ENCODE measurements at regions not wholly inside any gene's neighbourhood (a gene's known extent, or its start where the extent isn't known, plus 50 kb on each side); places are given as distances from the start of the nearest gene placed in this dataset.
A peak's percentile ranks its signal among the peaks of the same experiment; 100 is the strongest.

- Histone ChIP-seq H3K27ac (no peak overlapping the region), H3K4me3 (no peak overlapping the region), H3K4me1 (no peaks in the 10 kb centered on the region), H3K9me3 (no peaks in the 10 kb centered on the region), H3K27me3 (no peaks in the 10 kb centered on the region), H3K36me3 (no peaks in the 10 kb centered on the region)
- 86 to 88% methylated on average over 3 of the region's 3 CpGs for WGBS, 2 donors
- TF ChIP-seq CTCF (IDR thresholded peaks at IDR 0.05) (no peak), POLR2AphosphoS5 (IDR thresholded peaks at IDR 0.05) (no peak), POLR2A (IDR thresholded peaks at IDR 0.05) (no peak), EP300 (IDR thresholded peaks at IDR 0.05) (no peak)
- DNase-seq = no peak
- no peak for ATAC-seq (ENCODE audit: low FRiP score in 2 of 2)
Measured at GRCh38 chr1:93776728-93777127, 95.1 kb upstream of the BCAR3 start.

GRCh38 chr1:93775224-93775623 is 93.6 kb upstream of the BCAR3 start:
- Histone ChIP-seq H3K9me3 (no peaks in the 10 kb centered on the region), H3K27ac (no peak overlapping the region), H3K36me3 (no peaks in the 10 kb centered on the region), H3K4me3 (no peak overlapping the region), H3K27me3 (no peaks in the 10 kb centered on the region), H3K4me1 (no peaks in the 10 kb centered on the region)
- 58 to 83% methylated on average over 1 to 6 of the region's 6 CpGs for WGBS, 2 donors
- TF ChIP-seq EP300 (IDR thresholded peaks at IDR 0.05) = peak in 1 of 4 donors; percentile 5
- TF ChIP-seq POLR2AphosphoS5 (IDR thresholded peaks at IDR 0.05) = no peak
- TF ChIP-seq POLR2A (IDR thresholded peaks at IDR 0.05) = no peak
- TF ChIP-seq CTCF (IDR thresholded peaks at IDR 0.05) = no peak
- peak; percentile 55 to 87 for DNase-seq
- ATAC-seq (ENCODE audit: low FRiP score in 2 of 2) = peak; percentile 48 to 89

- no peaks in the 10 kb centered on the region for H3K27me3 ChIP-seq
- no peaks in the 10 kb centered on the region for H3K36me3 ChIP-seq
- no peak overlapping the region for H3K27ac ChIP-seq
- H3K4me3 ChIP-seq = no peak overlapping the region
- DNase-seq (no peak), ATAC-seq (ENCODE audit: low FRiP score in 2 of 2) (no peak)
- peaks cover 0 to under 1% (median 0%) of the 10 kb centered on the region in 4 donors for H3K4me1 ChIP-seq
- TF ChIP-seq POLR2AphosphoS5 (IDR thresholded peaks at IDR 0.05) (no peak), CTCF (IDR thresholded peaks at IDR 0.05) (no peak), EP300 (IDR thresholded peaks at IDR 0.05) (no peak), POLR2A (IDR thresholded peaks at IDR 0.05) (no peak)
- no peaks in the 10 kb centered on the region for H3K9me3 ChIP-seq
Measured at GRCh38 chr1:93774707-93775106, 93.1 kb upstream of the BCAR3 start.

GRCh38 chr1:93773049-93773838 is 91.6 kb upstream of the BCAR3 start:
- no peaks in the 10 kb centered on the region for H3K27me3 ChIP-seq
- no peak for ATAC-seq (ENCODE audit: low FRiP score in 2 of 2)
- no peaks in the 10 kb centered on the region for H3K36me3 ChIP-seq
- H3K4me1 ChIP-seq = peaks cover 0 to 7% (median 5%) of the 10 kb centered on the region in 4 donors
- no peak for DNase-seq
- H3K27ac ChIP-seq = no peak overlapping the region
- 70 to 84% methylated on average over 2 of the region's 2 CpGs for WGBS, 2 donors
- TF ChIP-seq EP300 (IDR thresholded peaks at IDR 0.05) (no peak), POLR2AphosphoS5 (IDR thresholded peaks at IDR 0.05) (no peak)
- H3K9me3 ChIP-seq = no peaks in the 10 kb centered on the region
- no peak overlapping the region for H3K4me3 ChIP-seq

- H3K4me3 ChIP-seq = no peak overlapping the region
Measured at GRCh38 chr1:93771843-93772242, 90.2 kb upstream of the BCAR3 start.

More at GRCh38 chr1:93771843-93772242, 90.2 kb upstream of the BCAR3 start:
- Histone ChIP-seq H3K9me3 (no peaks in the 10 kb centered on the region), H3K27me3 (no peaks in the 10 kb centered on the region), H3K4me1 (peaks cover 0 to 7% (median 5%) of the 10 kb centered on the region in 4 donors), H3K27ac (no peak overlapping the region), H3K36me3 (no peaks in the 10 kb centered on the region)
- TF ChIP-seq CTCF (IDR thresholded peaks at IDR 0.05) (no peak), POLR2A (IDR thresholded peaks at IDR 0.05) (no peak), POLR2AphosphoS5 (IDR thresholded peaks at IDR 0.05) (no peak), EP300 (IDR thresholded peaks at IDR 0.05) (no peak)
- ATAC-seq (ENCODE audit: low FRiP score in 2 of 2) (no peak), DNase-seq (no peak)
- 60 to 82% methylated on average over 2 of the region's 2 CpGs for WGBS, 2 donors

All from upper lobe of left lung (tissue), 6 donors.